Endothelial cell of umbilical vein (primary cell): ENCODE measurements at regions not wholly inside any gene's neighbourhood (a gene's known extent, or its start where the extent isn't known, plus 50 kb on each side); places are given as distances from the start of the nearest gene placed in this dataset.

ENCODE experiments used
- CTCF ChIP-seq, 2 donors: IDR thresholded peaks; 1 replicate in 1 of 2; 2 replicates in 1 of 2; pipeline ENCODE4 v1.5.1; 2011; ENCODE audit warnings: low read length in 2 of 2, mild to moderate bottlenecking in 2 of 2, moderate library complexity in 2 of 2, control low read depth in 1 of 2, inconsistent platforms in 1 of 2, low read depth in 1 of 2; ENCODE audit not compliant: insufficient read depth in 1 of 2; ENCODE audit errors: extremely low read depth in 1 of 2
- EZH2 ChIP-seq: IDR thresholded peaks from 2 replicates; pipeline ENCODE4 v1.6.1; 2012; ENCODE audit warnings: borderline replicate concordance, low read depth, mild to moderate bottlenecking, moderate library complexity, low read length, inconsistent platforms; ENCODE audit not compliant: severe bottlenecking
- JUN ChIP-seq: IDR thresholded peaks from 2 replicates; pipeline ENCODE4 v1.6.1; 2011; ENCODE audit warnings: borderline replicate concordance, low read depth; ENCODE audit not compliant: insufficient read length, insufficient read depth
- MAX ChIP-seq: IDR thresholded peaks from 2 replicates; pipeline ENCODE4 v1.6.1; 2011; ENCODE audit not compliant: insufficient read depth, insufficient read length
- POLR2A ChIP-seq: IDR thresholded peaks from 2 replicates; pipeline ENCODE4 v1.6.1; 2012; ENCODE audit warnings: low read depth, mild to moderate bottlenecking, control low read depth, low read length
- POLR2AphosphoS5 ChIP-seq: IDR thresholded peaks from 2 replicates; pipeline ENCODE4 v1.6.1; 2012; ENCODE audit warnings: low read depth, mild to moderate bottlenecking, control low read depth, low read length, moderate library complexity; ENCODE audit not compliant: insufficient read depth

- no peak for TF ChIP-seq CTCF (IDR thresholded peaks at IDR 0.05; ENCODE audit: extremely low read depth in 1 of 2, insufficient read depth in 1 of 2, low read depth in 1 of 2, low read length in 2 of 2)
- no peak for TF ChIP-seq EZH2
- TF ChIP-seq POLR2A: no peak
- TF ChIP-seq MAX: no peak
- no peak for TF ChIP-seq POLR2AphosphoS5
- TF ChIP-seq JUN: no peak
Observed at GRCh38 chr11:110856996-110857812, 145.0 kb upstream of the ARHGAP20 start.
